ENCODE measurements at regions not wholly inside any gene's neighbourhood (a gene's known extent, or its start where the extent isn't known, plus 50 kb on each side); places are given as distances from the start of the nearest gene placed in this dataset.

DNA sequence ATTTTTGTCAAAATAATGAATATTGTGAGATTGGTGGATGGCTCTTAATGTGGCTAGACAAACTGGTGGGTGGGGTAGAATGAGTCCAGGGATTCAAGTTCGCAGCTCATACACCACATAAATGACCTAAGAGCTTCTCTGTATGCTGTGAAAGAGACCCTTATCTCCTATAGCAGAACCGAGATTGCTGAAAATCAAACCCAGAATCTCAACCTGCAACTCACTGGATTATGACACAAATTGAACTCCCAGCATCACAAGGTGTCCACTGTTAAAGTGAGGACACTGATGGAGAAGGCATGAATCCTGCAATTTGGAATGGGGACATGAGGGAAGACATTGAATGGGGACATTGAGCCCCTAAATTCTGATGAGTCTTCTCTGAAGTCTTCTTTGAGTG lies 51.3 kb upstream of the CNKSR3 start:
- DNase-seq (ENCODE audit: low read depth in 2 of 2), result no peak

GRCh38 chr6:154565331-154565730 lies 54.8 kb upstream of the CNKSR3 start:
- DNase-seq (ENCODE audit: low read depth in 2 of 2), result no peak

- DNase-seq (ENCODE audit: low read depth in 2 of 2), result no peak
Measured at GRCh38 chr6:154566866-154567265, 56.4 kb upstream of the CNKSR3 start.

DNA sequence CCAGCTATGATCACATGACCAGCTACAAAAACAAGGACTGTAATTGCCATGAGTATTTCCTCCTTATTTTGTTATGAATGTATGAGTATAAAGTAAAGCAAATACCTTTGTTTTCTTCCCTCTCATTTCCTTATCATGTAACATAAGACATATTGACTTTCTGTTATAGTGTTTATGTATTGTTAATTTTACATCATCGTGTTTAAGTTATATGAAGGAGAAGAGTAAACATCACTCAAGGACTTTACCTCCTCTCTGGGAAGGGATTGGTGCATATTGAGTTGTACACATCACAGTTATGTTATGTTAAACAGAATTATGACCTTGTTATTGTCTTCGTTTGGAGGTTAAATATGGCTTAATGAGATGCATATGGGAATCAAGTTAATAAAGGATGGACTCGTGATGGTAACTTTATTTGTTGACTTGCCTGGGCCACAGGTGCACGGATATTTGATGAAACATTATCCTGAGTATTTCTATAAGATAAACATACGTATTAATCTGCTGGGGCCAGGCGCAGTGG lies 57.3 kb upstream of the CNKSR3 start:
- no peak for DNase-seq (ENCODE audit: low read depth in 2 of 2)

GRCh38 chr6:154569156-154569862 lies 58.8 kb upstream of the CNKSR3 start:
- no peak for DNase-seq (ENCODE audit: low read depth in 2 of 2)

- no peak for DNase-seq (ENCODE audit: low read depth in 2 of 2)
Measured at GRCh38 chr6:154570505-154570904, 60.0 kb upstream of the CNKSR3 start.

DNA sequence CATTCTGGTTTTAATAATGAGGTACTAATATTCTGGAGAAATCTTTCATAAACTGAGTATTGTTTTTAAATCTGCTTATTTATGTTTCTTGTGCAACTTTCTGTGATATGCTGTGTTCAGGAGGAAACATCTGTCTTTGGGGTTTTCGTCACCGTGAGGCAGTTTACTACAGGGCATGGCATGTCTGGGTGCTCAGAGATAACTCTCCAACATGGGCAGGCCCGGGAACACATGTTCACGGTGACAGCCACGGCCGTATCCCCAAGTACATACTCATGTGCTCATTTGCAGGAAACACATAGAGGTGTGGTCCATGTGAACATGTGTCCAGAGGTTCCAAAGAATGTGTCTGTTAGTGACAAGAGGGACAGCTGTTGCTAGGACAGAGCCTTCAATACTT lies 62.1 kb upstream of the CNKSR3 start:
- no peak for DNase-seq (ENCODE audit: low read depth in 2 of 2)

DNA sequence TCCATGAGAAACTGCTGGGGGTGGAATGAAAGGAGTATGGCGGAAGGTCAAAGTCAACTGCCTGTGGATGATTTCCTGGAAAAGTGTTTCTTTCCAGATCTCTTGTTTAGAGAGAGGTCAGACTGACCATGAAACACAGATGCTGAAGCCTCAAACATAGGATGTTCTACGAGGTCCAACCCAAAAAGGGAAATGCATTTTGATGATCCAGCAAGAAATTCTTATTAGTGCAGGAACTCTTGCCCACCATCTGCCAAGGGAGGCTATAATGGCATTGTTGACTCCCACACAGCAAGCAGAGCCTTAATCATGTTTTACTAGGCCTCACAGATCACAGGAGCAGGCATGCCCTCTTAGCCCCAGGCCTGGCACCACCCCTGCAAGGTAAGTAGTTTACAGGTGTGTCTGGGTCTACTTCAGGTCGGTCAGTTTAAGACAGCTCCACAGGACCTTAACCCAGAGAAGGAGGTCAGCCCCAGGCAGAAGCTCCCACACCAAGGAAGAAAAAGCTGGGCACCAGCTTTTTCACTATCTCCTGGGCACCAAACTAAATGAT lies 67.6 kb upstream of the CNKSR3 start:
- no peak for DNase-seq (ENCODE audit: low read depth in 2 of 2)

- DNase-seq (ENCODE audit: low read depth in 2 of 2), result no peak
Measured at GRCh38 chr6:154579046-154579445, 68.6 kb upstream of the CNKSR3 start.

DNA sequence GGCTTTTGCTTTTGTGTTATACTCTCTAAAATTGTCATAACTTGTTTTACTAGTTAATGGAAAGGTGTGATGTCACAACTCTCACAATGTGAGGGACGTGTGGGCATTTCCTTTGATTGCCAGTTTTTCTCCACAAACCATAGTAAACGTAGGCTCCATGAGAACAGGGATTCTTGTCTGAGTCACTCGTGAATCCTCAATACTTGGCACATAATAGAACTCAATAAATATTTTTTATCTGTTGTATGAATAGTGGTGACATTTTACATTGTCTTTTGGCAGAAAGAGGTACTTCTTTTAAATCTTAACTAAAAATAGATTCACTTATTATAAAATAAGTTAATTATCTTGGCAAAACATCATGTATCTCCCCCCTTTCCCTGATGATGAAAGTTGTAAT lies 69.0 kb upstream of the CNKSR3 start:
- DNase-seq (ENCODE audit: low read depth in 2 of 2), result no peak

DNA sequence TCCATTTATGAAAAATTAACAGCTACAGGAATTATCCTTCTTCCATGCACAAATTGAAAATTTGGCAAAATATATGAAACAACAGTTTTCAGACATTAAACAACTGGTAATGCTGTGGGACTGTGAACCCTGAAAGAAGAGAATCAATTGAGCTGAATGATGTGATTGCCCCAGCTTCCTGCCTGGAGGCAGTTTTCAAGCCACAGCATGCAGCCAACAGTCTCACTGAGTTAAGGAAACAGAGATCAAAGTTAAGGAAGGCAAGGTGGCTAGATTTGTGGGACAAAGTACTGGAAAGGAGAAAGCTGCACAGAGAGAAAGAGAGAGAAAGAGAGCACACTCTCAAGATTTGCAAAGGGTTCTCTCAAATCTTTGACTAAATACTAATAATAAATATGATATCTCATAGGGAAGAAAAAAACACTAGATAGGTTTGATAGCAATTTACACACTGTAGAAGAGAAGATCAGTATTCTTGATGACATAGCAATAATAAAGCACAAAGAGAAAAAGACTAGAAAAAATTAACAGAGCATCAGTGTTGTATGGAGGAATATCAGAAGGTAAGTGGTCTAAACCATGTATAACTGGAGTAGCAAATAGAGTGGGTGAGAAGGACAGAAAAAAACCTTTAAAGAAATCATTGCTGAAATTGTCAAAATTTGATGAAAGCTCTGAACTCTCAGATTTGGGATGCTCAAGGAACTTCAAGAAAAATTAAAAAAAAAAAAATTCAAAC lies 70.1 kb upstream of the CNKSR3 start:
- DNase-seq (ENCODE audit: low read depth in 2 of 2), result no peak

DNA sequence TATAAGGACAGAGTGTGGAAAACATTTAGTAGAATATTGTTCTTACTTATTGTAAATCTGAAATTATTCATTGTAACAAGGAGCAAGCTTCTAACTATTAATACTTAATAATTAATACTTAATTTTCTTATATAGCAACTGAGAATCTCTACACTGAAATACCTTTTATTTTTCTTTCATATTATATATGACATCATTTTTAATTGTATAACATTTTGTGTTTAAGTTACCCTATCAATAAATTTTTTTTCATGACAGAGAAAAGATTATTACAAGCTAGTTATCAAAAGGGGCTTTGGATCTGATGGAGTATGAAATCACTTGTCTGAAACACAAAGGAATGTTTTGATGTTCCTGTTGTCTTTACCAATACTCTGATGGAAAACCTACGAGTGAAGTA lies 72.2 kb upstream of the CNKSR3 start:
- DNase-seq (ENCODE audit: low read depth in 2 of 2), result no peak

DNA sequence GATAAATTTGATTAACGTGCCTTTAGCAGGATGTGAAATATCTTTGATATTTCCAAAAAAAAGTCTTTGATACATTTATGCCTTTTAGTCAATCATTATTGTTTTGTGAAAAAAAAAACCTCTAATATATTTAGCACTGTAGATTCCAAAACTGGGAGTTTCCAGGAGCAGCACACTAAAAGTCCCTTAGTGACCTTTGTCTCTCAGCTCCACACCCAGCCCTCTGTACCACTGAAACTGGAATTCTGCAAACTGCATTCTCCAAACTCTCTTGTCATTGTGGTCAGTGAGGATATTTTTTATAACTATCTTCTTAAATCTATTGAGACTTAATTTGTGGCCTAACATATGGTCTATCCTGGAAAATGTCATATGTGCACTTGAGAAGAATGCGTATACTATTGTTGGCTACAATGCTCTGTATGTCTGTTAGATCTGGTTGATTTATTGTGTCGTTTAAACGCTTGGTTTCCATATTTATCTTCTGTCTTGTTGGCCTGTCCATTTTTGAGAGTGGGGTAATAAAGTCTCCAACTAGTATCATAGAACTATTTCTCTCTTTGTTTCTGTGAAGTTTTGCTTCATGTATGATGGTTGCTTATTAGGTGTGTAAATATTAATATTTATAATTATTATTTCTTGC lies 73.2 kb upstream of the CNKSR3 start:
- DNase-seq (ENCODE audit: low read depth in 2 of 2), result no peak

DNA sequence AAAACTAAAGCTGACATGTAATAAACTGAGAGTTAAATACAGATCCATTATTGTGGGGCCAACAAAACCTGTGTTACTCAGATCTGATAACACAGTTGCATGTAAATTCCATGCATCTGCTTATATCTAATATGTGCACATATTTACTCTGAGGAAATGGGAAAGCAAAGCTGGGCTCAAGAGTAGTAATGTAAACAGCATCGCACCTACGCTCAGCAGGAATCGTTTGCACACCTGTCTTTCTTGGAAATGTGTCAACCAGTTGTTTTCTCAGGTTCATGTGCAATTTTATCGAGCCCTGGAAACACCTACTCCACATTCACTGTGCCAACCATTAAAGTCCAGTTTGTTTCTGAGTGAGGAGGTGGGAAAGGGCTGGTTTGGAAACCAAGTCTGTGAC lies 80.3 kb upstream of the CNKSR3 start:
- no peak for DNase-seq (ENCODE audit: low read depth in 2 of 2)

GRCh38 chr6:154591234-154591633 lies 80.7 kb upstream of the CNKSR3 start:
- DNase-seq (ENCODE audit: low read depth in 2 of 2), result no peak

GRCh38 chr6:154592199-154592860 lies 81.8 kb upstream of the CNKSR3 start:
- no peak for DNase-seq (ENCODE audit: low read depth in 2 of 2)

DNA sequence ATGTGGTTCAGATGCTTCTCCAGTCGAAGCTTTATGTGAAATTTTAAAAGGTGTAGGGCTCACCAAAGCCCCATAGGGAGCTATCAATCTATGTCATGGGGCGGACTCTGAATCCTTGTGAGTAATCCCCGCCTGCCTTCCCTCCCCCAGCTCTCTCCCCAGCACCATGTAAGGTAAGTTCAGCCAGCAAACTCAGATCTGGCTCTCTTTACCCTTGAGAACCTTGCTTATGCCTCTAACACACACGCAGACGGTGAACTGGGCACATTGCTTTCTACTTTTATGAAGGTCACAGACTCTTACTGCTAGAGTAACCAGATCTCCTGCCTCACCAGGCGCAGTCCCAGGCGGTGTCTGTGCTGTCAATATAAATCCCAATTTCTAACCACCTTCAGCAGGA lies 82.6 kb upstream of the CNKSR3 start:
- DNase-seq (ENCODE audit: low read depth in 2 of 2), result no peak

DNA sequence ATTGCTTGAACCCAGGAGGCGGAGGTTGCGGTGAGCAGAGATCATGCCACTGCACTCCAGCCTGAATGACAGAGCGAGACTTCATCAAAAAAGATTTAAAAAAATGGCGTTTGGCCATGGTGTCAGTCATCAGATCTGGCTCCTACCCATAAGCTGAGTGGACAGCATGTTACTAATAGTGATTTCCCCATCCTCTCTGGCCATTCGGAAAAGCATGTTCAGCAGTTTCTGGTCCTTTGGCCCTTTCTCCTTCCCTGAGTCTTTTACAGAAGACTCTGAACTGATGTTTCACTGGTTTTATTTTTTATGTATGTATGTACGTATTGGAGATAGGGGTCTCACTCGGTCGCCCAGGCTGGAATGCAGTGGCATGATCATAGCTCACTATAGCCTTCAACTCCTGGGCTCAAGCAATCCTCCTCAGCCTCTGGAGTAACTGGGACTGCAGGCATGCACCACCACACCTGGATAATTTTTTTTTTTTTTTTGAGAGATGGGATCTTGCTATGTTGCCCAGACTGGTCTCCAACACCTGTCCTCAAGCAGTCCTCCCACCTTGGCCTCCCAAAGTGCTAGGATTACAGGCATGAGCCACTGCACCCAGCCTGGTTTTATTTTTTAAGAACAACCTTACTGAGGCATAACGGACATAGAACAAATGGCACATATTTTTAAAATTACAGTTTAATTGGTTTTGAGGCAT lies 84.2 kb upstream of the CNKSR3 start:
- no peak for DNase-seq (ENCODE audit: low read depth in 2 of 2)

DNA sequence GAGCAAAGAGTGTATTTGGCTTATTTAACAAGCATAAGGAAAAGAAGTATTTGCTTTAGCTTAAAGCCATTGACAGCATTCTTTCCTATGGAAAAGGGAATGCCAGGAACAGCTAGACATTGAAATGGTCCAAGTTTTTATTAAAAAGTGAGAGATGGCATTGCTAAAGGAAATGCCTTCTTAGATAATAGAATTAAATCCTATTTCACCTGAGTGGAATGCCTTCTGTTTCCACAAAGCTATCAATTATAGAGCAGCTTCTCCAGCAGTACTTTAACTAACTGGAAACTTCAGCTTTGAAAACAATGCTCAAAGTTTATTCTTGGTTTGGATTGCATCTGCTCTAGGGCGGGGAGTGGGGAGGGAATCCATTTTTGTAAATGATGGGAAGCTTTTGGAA lies 85.1 kb upstream of the CNKSR3 start:
- DNase-seq (ENCODE audit: low read depth in 2 of 2), result no peak

DNA sequence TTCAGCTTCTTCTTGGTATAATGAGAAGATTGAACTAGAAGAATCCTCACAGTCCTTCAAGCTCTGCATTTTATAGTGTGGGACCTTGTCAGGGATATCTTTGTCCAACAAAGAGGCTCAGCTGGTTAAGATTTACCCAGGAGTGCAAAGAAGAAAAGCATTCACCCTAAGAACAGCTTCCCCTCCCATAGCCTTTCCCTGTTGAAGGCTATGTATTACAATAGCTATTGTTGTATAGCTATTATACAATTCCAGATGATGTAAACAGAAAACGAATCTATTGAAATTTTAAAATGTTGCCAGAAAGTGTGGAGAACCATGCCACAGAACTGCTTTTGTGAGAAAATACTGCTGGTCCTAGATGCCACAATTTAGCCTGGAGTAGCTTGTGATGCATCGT lies 85.5 kb upstream of the CNKSR3 start:
- DNase-seq (ENCODE audit: low read depth in 2 of 2), result no peak

GRCh38 chr6:154596701-154597100 lies 86.2 kb upstream of the CNKSR3 start:
- no peak for DNase-seq (ENCODE audit: low read depth in 2 of 2)

Data from activated CD4-positive, alpha-beta T cell treated with anti-CD3 and anti-CD28 coated beads for 24 hours (primary cell).